HTR-8/SVneo (cell line): ENCODE measurements at regions not wholly inside any gene's neighbourhood (a gene's known extent, or its start where the extent isn't known, plus 50 kb on each side); places are given as distances from the start of the nearest gene placed in this dataset.

ENCODE experiments used
- DNase-seq: peaks from one replicate; pipeline ENCODE4 v3.0.0; 2011; ENCODE audit warnings: low spot score, mixed read lengths; ENCODE audit not compliant: insufficient read length
- FAIRE-seq: peaks from 2 replicates; lab custom pipeline; 2011; peaks lifted over from hg19 to GRCh38; lab: Jason Lieb, UNC

GRCh38 chr17:77749321-77749751, 209.2 kb upstream of the TNRC6C start:
- FAIRE-seq, result no peak
- DNase-seq, result no peak

DNA sequence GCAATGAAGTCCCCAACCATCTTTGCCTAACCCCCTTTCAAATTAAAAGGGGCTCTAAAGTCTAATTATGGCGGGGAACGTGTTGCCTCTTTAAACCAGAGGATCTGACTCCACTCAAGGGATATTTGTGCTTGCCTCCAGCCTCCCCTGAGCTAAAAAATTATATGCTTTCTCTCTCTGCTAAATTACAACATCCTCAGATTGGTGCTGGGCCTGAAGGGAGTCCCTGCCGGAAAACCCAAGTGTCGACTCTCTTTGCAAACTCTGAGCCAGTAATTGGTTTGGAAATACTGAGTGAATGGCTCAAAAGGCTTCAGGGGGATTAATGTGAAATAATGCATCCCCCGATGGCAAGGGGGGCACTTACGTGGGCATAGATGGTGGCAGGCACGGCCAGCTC, 208.5 kb upstream of the TNRC6C start:
- DNase-seq, result no peak
- no peak for FAIRE-seq

- DNase-seq (no peak), FAIRE-seq (no peak)
Observed at GRCh38 chr17:77750427-77751043, 208.0 kb upstream of the TNRC6C start.

DNA sequence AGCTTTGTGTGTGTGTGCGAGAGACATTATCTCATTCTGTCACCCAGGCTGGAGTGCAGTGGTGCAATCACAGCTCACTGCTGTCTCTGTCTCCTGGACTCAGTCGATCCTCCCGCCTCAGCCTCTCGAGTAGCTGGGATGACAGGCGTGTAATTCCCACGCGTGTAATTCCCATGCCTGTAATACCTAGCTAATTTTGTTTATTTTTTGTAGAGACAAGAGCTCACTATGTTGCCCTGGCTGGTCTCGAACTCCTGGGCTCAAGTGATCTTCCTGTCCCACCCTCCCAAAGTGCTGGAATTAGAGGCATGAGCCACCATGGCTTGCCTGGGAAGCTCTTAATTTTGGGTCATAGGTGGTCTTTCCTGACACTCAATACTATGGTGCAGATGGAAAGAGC, 205.3 kb upstream of the TNRC6C start:
- DNase-seq, result no peak
- FAIRE-seq, result no peak

DNA sequence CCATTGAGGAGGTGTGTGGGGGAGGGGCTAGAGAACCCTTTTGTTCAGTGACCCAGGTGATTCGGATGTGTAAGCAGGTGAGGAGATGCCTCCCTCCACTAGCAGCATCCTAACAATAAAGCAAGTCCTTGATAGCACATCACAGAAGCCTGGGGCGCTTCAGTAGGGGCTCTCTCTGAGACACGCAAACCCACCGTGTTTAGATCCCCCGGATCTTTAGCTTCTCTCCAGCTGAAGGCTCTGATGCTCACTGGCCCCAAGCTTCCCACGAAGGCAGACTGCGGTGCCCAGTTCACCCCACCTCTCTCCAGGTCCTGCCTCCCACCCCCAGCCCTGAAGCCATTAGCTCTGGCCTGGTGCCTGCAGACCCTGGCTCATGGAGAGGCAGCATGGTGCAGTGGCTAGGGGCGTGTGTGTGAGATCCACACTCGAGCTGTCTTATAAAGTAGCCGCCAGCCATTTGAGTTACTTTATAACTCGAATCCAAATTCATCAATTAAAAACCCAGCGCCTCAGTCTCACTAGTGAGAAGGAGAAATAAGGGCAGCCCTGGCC, 204.7 kb upstream of the TNRC6C start:
- DNase-seq (no peak), FAIRE-seq (no peak)

DNA sequence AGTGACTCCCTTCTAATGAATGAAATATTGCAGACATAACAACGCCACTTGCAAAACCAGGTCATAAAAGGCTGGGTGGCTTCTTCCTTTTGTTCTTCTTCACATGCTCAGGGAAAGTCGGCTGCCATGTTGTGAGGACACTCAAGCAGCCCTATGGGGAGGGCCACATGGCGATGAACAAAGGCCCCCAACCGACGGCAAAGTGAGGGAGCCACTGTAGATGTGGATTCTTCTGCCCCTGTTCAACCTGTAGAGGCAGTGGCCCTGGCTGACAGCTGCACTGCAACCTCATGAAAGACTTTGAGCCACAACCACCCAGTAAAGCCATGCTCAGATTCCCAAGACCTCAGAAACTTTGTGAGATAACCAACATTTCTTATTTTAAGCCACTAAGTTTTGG, 203.5 kb upstream of the TNRC6C start:
- DNase-seq, result no peak
- FAIRE-seq, result no peak

DNA sequence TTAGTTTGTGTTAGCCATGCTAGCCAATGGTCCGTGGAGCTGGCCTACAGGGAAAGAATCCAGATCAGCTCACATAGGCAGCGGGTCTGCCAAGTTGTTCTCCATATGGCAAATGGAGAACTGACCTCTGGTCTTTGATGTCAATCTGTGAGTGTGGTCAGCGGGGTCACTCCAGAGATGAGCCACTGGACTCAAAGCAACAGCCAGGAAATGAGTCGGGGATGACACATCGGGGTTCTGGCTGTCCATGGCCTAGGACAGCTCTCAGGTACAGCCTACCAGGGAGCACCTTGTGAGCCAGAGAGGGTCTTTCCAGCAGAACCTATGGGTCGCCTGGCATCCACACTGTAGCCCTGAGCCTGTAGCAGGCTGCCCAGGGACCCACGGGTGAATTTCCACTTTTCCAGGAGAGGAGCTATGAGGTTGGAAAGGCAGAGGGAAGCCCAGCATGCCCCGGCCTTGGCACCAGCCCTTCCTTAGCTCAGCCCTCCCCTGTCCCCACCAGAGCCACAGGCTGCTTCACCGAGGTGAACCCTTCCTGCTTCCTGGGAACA, 203.0 kb upstream of the TNRC6C start:
- DNase-seq (no peak), FAIRE-seq (no peak)

DNA sequence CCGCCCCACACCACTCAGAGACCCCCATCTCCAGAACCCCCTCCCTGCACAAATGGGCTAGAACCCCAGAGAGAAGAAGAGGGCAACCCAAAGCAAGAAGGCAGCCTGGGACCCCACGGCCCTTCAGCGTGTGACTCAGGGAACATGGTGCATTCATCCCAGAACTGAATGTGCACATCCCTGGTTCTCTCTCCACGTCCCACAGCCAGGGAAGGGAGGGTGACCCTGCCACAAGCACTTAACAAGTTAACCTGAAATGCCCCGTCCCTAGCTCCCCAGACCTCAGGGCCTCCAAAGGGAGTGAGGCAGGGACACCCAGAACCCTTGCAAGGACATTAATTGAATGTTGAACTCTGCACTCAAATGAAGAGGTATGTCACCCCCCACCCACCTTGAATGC, 202.5 kb upstream of the TNRC6C start:
- DNase-seq (no peak), FAIRE-seq (no peak)

- FAIRE-seq (no peak), DNase-seq (no peak)
Observed at GRCh38 chr17:77756846-77757560, 201.5 kb upstream of the TNRC6C start.

GRCh38 chr17:77757561-77757898, 201.0 kb upstream of the TNRC6C start:
- DNase-seq (no peak), FAIRE-seq (no peak)

GRCh38 chr17:77763023-77763422, 195.5 kb upstream of the TNRC6C start:
- DNase-seq, result no peak
- FAIRE-seq, result no peak

DNA sequence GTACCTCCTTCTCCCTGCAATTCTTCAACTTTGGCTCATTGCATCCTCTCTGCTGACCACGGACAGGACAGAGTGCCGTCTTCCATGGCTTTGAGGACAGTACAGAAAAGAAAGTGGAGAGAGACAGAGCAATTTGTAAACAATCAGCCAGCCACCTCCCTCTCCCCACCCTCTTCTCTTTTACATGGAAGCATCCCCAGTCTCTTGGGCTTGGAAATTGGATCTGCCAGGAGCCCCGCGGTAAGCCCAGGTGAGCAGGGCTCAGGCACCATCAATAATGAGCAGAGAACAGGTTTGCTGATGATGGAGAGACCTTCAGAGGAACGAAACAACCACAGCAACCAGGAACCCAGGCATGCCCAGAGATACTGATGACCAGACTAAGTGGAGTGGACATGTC, 194.9 kb upstream of the TNRC6C start:
- FAIRE-seq, result no peak
- DNase-seq, result no peak

DNA sequence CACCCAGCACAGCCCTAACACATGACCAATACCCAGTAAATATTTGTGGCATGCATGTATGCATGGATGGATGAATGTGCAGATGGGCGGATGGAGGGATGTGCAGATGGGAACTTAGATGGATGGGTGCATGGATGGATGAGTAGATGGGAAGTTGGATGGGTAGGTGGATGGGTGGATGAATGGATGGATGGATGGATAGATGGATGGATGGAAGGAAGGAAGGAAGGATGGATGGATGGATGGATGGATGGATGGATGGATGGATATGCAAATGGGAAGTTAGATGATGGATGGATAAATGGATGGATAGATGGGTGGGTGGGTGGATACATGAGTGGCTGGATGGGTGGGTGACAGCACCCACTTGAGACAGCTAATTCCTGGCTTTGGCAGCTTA, 193.2 kb upstream of the TNRC6C start:
- no peak for FAIRE-seq
- no peak for DNase-seq

- DNase-seq (no peak), FAIRE-seq (no peak)
Observed at GRCh38 chr17:77767148-77767547, 191.4 kb upstream of the TNRC6C start.

DNA sequence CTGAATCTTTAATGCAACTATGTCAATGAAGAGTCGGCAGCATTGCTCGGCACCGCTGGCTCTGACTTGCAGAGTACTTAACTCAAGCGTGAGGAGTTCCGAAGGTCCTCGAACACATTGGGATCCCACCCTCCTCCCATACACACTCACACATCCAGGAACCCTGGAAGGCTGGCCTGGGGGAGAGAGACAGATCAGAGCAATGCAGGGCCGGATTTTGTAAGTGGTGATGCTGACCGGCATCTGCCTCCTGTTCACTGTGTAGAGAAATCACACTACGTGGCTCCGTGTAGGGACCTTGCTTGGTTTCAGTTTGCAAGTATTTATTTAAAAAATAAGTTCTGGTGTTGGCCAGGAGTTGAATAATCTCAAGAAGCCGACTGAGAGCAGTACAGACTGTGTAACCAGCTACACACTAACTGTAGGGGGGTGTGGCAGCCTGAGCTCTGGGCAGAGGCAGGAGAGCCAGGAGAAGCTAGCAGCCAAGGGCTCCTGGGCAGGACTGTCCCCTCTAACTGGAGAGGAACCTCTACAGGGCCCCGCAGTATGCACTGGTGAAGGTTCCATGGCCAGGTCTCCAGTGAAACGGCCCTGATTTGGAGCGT, 190.2 kb upstream of the TNRC6C start:
- DNase-seq (no peak), FAIRE-seq (no peak)

- FAIRE-seq, result no peak
- no peak for DNase-seq
Observed at GRCh38 chr17:77769215-77769614, 189.3 kb upstream of the TNRC6C start.

DNA sequence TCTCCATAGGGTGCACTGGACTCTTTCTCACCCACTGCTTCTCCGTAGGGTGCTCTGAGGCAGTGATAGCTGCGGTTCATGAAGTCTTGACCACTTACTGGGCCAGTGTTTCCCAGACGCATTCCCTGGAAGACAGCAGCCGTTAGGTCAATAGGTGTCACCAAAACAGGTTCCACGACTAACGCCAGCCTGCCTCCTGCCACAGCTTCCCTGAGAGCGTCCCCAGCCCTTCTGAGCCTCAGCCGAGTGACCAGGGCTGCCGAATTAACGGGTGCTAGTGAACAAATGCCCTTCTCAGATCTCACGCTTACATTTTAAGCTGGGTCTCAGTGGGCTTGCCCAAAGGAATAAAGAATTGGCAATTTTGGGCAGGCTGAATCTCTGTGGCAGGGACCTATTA, 188.7 kb upstream of the TNRC6C start:
- no peak for FAIRE-seq

GRCh38 chr17:77770331-77771105, 188.0 kb upstream of the TNRC6C start:
- DNase-seq (no peak), FAIRE-seq (peak; percentile 42)

More for the DNA sequence above, 188.7 kb upstream of the TNRC6C start:
- DNase-seq, result no peak

DNA sequence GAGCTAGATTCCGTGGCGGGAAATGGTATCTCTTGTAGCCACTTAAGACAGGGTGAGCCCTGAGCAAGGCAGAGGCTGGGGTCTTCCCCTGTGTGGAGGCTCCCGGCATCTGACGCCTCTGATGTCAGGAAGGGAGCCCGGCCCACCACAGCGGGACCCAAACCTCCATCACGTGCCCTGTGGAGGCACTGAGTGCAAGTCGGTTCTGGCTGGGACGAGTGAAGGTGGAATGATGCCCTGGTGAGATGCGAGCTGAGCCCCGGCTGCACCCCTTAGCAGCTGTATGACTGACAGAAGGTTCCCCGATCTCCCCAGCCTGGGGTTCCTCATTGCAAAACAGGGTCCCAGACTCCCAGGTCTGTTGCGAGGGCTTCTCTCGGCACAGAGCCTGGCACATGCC, 187.4 kb upstream of the TNRC6C start:
- FAIRE-seq (no peak), DNase-seq (no peak)

DNA sequence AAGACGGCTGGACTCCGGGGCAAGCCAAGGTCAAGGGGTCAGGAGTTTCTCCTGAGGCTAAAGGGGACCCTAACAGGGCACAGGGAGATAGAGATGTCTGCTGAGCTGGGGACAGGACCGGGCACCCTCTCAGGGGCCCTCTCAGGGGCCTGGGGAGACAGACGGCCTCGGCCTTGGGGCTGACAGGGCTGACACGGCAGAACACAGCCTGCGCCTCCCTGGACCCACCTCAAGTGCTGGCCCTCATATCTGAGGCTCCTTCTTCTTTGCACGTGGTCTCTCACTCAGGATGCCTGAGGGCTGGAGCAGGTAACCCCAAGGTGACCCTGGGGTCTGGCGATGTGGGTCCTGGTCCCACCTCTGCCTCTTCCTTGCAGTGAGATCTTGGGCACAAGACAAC, 186.9 kb upstream of the TNRC6C start:
- FAIRE-seq (no peak), DNase-seq (no peak)
